Calu3 (cell line): ENCODE measurements at regions not wholly inside any gene's neighbourhood (a gene's known extent, or its start where the extent isn't known, plus 50 kb on each side); places are given as distances from the start of the nearest gene placed in this dataset.

Experiments
- BruUV-seq: library from RNA; stranded (reverse); fragments of 400-500 nt; replicated peaks from 2 replicates; lab custom pipeline; 2021; lab: Mats Ljungman, UMichigan
- CTCF ChIA-PET: fragments of 300-600 bp; sonication (Branson Sonifier 250); formaldehyde crosslinking; loops from one replicate; lab custom pipeline; 2022; ENCODE audit warnings: antibody characterized with exemption; lab: Charles Lee
- DNase-seq: peaks from one replicate; pipeline ENCODE4 v3.0.0; 2022
- H3K27ac Mint-ChIP-seq: one replicate; pipeline ENCODE4 v1.8.0; 2022; ENCODE audit warnings: mixed read lengths; ENCODE audit not compliant: unreplicated experiment
- H3K27me3 Mint-ChIP-seq: one replicate; pipeline ENCODE4 v1.8.0; 2022; ENCODE audit warnings: mixed read lengths; ENCODE audit not compliant: unreplicated experiment
- H3K36me3 Mint-ChIP-seq: one replicate; pipeline ENCODE4 v1.8.0; 2022; ENCODE audit warnings: mild to moderate bottlenecking, moderate library complexity, mixed read lengths; ENCODE audit not compliant: insufficient read depth, unreplicated experiment
- H3K4me1 Mint-ChIP-seq: one replicate; pipeline ENCODE4 v1.8.0; 2022; ENCODE audit warnings: mild to moderate bottlenecking, low read depth, mixed read lengths; ENCODE audit not compliant: unreplicated experiment
- H3K4me3 Mint-ChIP-seq: one replicate; pipeline ENCODE4 v1.8.0; 2022; ENCODE audit warnings: mild to moderate bottlenecking, low read depth, moderate library complexity, mixed read lengths; ENCODE audit not compliant: unreplicated experiment
- H3K9me3 Mint-ChIP-seq: one replicate; pipeline ENCODE4 v1.8.0; 2022; ENCODE audit warnings: low read depth, mixed read lengths; ENCODE audit not compliant: unreplicated experiment
- intact Hi-C: fragments of 100-400 bp; cut with micrococcal nuclease; formaldehyde crosslinking; loops from one replicate; pipeline ENCODE4 v1.10.0; 2022; ENCODE audit not compliant: unreplicated experiment
- TF ChIP-seq, protein P1 (sequence below): fragments of 200-600 bp; IDR thresholded peaks from one replicate; pipeline ENCODE4 v1.8.0; 2022; ENCODE audit warnings: antibody characterized with exemption; ENCODE audit not compliant: unreplicated experiment

DNA sequence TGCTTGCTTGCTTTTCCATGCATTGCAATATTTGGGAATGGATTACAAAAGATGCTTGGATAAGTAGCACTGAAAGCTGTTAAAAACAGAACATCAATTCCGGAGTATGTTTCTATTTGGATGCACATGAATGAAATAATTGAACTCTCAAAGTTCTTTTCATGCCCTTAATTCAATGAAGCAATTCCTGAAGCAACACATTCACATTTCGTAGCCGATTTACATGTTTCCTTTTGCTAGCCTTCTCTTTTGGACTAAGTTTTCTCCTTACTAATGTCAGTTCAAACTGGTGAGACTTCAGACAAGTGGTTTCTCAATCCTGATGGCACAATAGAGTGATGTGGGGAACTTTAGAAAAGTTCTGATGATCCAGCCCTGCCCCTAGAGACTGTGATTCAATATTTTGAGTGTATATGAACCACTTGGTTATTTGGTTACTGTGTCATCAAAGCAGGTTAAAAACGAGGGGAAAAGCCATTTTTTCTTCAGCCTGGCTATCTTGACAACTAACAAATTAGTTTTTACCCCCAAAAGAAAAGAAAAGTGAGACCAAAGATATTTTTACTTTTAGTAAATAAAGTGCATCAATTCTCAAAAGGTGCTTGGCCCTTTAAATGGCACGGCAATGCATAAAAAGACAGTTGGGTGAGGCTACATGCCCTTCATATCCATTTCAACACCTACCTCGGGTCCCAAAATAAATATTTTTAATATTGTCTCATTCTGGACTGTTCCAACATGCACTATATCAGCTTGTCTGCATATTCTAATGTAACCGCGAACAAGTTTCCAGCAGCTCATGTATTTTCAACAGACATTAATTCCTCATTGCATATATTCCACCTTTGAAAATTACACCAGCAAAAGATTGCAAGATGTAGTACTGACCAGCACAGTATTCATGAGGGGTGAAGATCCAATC, 90.1 kb upstream of the RPL34 start:
- no peak for DNase-seq
- intact Hi-C loops: no loop called here
- BruUV-seq: no TSS peak
- Mint-ChIP-seq H3K27me3 (peaks cover 13% of the 10 kb centered on the region), H3K4me1 (no peaks in the 10 kb centered on the region), H3K4me3 (no peak overlapping the region), H3K36me3 (no peaks in the 10 kb centered on the region), H3K9me3 (no peaks in the 10 kb centered on the region), H3K27ac (no peak overlapping the region)
- CTCF ChIA-PET: no interaction called here
- TF ChIP-seq, protein P1, sequence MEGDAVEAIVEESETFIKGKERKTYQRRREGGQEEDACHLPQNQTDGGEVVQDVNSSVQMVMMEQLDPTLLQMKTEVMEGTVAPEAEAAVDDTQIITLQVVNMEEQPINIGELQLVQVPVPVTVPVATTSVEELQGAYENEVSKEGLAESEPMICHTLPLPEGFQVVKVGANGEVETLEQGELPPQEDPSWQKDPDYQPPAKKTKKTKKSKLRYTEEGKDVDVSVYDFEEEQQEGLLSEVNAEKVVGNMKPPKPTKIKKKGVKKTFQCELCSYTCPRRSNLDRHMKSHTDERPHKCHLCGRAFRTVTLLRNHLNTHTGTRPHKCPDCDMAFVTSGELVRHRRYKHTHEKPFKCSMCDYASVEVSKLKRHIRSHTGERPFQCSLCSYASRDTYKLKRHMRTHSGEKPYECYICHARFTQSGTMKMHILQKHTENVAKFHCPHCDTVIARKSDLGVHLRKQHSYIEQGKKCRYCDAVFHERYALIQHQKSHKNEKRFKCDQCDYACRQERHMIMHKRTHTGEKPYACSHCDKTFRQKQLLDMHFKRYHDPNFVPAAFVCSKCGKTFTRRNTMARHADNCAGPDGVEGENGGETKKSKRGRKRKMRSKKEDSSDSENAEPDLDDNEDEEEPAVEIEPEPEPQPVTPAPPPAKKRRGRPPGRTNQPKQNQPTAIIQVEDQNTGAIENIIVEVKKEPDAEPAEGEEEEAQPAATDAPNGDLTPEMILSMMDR: no peak

DNA sequence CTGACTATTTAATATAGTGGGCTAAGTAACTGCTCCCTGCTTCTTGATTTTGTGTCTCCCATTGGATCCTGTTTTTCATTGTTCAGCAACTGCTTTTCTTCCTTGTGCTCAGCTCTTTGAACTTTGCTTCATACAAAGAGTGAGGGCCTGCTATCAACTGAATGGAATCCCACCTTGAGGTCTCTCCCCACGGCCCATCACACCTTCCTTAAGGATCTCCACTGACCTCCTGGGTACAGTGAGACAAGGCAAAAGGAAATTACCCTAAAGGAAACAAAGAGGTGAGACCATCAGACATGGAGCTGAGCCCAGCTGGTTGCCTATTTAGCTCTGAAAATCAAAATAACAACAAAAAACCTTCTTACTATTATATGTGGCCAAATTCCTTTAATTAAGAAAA, 91.3 kb upstream of the RPL34 start:
- CTCF ChIA-PET: interaction anchor here (0.5 kb wide), 1 partner anchor 15 kb away, joined by 4 read pairs; no protein-coding TSS in a partner anchor

DNA sequence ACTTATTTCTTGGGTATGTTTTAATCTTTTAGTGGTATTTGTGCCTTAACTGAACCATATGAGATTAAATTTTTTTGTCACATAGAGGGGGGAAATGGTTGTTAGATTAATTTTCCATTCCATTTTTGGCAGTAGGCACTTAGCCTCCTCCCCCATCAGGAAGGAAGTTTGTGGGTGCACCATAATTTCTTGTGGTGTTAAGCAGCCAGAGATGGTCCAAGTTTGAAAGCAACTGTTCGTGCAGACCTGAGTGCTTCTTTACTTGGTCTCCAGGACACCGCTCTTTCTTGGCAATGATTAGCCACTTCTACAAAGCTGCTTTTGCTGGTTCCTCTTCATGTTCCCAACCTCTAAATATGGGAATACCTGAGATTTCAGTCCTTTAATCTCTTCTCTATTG, 92.7 kb upstream of the RPL34 start:
- no peak for DNase-seq
- intact Hi-C loops: no loop called here
- Mint-ChIP-seq H3K4me3 (no peak overlapping the region), H3K9me3 (peaks cover 2% of the 10 kb centered on the region), H3K27me3 (peaks cover 13% of the 10 kb centered on the region), H3K36me3 (no peaks in the 10 kb centered on the region), H3K27ac (no peak overlapping the region), H3K4me1 (no peaks in the 10 kb centered on the region)
- CTCF ChIA-PET: no interaction called here
- BruUV-seq: no TSS peak
- TF ChIP-seq, protein P1: no peak

More for the DNA sequence above, 91.3 kb upstream of the RPL34 start:
- TF ChIP-seq, protein P1: no peak
- Mint-ChIP-seq H3K4me1 (no peaks in the 10 kb centered on the region), H3K9me3 (peaks cover 2% of the 10 kb centered on the region), H3K27ac (no peak overlapping the region), H3K27me3 (peaks cover 13% of the 10 kb centered on the region), H3K4me3 (no peak overlapping the region), H3K36me3 (no peaks in the 10 kb centered on the region)
- BruUV-seq: no TSS peak
- no peak for DNase-seq
- intact Hi-C loops: no loop called here

DNA sequence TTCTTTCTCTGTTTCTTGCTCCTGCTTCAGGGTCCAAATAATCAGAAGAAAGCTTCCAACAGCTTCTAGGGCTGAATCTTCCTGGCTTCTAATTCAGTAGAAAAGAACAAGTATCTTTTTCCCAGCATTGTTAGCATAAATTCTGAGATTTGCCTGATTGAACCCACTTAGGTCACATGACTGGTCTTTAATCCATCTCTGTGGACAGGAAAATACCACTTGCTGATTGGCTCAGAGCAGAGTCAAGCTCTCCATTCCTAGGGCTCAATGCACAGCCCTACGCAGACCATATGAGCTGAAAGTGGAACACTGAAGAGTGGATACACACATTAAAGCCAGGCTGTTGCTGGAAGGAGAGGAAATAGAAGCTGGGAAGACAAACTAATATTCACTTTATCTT, 99.6 kb upstream of the RPL34 start:
- Mint-ChIP-seq H3K27ac (no peak overlapping the region), H3K4me3 (no peak overlapping the region), H3K36me3 (no peaks in the 10 kb centered on the region), H3K9me3 (peaks cover 2% of the 10 kb centered on the region), H3K4me1 (no peaks in the 10 kb centered on the region), H3K27me3 (peaks cover 34% of the 10 kb centered on the region)
- BruUV-seq: no TSS peak
- intact Hi-C loops: no loop called here
- no peak for DNase-seq
- TF ChIP-seq, protein P1: no peak
- CTCF ChIA-PET: no interaction called here
